HG03135 (cell line): ENCODE measurements at regions not wholly inside any gene's neighbourhood (a gene's known extent, or its start where the extent isn't known, plus 50 kb on each side); places are given as distances from the start of the nearest gene placed in this dataset.
"Not testable (repeated sequence)": the region's sequence is repeated elsewhere in the genome, so short reads cannot be mapped to it uniquely, and the experiment has no call there.

Experiments used
- ATAC-seq: cut with Tn5 transposase; IDR thresholded peaks from one replicate; pipeline ENCODE4 v1.9.1; 2021; ENCODE audit warnings: mild to moderate bottlenecking, moderate library complexity; ENCODE audit not compliant: unreplicated experiment

DNA sequence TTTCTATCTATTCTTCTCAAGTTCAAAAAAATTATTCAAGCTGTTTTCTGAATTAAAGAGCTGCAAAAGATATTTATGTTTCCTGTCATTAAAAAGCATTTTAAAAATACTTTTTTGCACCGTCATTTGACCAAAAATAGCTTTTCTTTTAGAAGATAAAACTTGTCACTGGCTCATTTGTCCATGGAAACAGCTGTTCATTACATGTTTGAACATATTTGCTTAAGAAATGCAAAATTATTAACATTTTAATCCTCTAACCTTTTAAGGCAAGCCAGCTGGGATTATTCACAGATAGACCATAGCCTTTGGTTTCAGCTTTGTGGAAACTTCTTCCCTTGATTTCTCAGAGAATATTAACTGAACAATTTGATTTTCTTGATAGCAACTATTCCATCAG is 393.9 kb downstream of the TUSC1 start:
- ATAC-seq = no peak

DNA sequence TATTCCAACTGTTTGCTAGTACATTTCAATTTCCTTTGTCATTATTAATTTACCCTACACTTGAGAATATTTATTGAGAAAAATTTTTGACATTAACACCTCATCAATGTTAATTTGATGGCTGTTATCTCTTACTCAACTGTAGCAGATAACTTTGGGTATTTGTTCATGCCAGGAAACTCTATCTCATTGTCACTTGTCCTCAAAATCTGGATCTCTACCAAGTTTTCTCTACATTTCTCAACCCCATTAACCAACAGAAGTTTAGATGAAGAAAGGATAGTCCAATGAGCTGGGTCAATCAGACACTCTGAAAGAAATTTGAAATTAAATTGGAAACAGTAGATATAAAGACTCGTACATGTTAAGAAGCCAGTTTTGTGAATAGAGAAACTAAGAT is 395.3 kb downstream of the TUSC1 start:
- ATAC-seq = no peak

DNA sequence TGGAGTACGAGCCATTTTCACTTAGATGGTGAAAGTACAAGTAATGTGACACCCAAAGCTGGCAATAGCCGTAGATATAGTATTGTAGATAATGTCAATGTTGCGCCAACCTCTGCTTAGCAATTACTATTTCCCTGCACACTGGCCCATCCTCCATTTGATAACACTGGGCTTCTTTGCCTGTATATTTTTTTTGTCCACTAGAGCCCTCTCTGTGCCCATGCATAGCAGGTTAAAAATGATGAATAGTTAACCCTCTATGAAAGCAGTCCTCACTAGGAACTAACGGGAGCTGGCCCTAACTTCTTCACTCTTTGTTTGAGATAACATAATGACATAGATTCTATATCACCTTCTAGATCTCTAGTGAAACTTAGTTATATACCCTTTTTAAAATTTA is 416.8 kb downstream of the TUSC1 start:
- ATAC-seq = no peak

DNA sequence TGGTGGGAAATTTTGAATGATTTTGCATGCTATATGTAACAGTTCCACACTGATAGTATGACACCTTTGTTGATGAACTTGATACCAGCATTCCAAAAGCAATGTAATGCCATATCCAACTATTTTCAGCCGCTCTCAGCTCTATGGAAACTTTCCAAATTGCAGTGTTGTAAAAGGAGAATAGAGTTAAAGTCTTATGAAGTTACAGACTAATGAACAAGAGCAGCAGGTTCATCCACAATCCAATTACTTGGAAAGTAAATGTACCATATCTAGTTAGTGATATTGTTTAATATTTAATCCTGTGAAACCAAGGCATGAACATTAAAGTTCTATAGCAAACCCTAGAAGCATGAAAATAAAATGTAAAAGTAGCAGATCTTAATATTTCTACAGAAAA is 418.2 kb downstream of the TUSC1 start:
- ATAC-seq = no peak

DNA sequence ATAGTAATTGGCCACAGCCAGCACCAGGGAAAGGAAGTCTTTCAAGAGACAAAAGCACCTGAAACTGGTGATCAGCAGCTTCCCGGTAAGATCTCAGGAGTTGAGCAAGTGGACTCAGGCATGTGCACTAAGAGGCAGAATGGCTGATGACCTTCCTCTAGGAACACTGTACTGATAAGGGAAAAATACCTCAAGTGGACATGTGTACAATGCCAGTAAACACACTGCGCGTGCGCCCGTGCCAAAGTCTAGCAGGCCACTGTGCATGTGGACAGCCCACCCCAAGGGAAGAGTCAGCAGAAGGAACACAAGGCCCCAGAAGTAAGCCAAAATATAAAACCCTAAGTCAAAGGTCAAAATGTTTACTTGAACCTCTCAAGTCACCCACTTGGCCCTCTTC is 423.0 kb downstream of the TUSC1 start:
- no peak for ATAC-seq

DNA sequence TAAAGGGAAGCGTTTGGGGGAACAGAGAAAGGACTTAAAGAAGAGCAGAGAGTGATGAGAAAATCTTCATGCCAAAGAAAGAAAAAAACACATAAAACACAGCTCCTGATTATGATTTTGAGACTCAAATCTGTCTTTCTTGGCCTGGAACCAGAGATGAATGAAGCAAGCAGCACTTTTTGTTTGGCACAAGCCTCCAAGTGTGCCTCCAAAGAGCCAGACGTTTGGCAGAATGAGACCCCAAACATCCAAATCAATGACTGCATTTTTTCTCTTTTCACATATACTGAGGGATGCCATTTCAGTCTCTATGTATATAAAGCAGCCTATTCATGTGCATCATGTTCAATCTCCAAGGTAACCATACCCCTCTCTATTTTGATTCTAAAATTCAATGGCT is 424.2 kb downstream of the TUSC1 start:
- ATAC-seq = no peak

DNA sequence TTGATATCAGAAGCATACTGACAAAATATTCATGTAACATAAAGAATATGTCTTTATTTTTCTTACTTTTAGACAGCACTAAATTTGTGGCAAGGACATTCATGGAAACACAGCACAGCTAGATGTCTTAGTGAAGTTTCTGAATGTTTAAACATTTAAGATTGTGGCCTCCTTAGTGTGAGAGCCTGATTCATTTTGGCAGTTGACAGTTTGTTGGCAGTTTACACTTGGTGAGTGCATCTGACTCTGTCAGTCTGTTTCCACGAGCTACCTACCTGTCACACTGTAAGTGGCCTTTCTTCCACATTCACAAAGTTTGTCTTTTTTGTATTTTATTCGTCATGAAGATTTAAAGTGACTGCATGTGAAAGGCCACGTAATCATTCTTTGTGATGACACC is 436.8 kb downstream of the TUSC1 start:
- no peak for ATAC-seq

DNA sequence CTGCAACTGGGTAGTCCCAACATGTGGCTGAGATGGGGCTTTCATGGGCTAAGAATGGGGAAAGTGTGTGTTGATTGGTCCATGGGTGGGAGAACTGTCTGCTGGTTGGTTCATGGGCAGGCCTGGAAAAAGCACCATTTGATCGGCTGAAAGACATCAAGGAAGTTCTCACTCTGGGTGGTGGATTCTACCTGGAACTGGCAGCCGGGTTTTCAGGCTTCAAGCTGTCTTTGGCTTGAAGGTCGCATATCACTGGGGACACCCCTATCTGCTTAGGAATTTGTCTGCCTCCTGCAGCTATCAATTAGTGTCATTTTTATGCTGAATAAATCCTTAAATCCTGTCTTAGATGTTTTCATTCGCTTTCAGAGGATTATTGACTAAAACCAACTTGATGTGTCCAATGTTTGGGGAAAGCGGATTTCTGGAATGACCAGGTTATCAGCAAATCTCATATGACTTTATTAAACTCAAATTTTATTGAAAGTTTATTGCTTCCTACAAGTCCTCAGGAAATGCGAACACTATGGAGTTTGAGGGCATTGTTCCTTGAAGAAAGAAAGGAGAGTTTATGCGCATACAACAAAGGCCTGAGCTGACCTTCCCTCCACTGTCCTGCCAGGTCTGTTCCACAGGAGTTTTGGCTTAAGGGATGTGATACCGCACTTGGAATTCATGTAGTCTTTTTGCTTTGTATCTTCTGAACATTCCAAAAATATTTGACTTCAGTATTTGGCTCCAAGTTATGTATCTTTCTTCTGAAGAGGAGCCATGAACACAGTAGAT is 451.1 kb downstream of the TUSC1 start:
- no peak for ATAC-seq

DNA sequence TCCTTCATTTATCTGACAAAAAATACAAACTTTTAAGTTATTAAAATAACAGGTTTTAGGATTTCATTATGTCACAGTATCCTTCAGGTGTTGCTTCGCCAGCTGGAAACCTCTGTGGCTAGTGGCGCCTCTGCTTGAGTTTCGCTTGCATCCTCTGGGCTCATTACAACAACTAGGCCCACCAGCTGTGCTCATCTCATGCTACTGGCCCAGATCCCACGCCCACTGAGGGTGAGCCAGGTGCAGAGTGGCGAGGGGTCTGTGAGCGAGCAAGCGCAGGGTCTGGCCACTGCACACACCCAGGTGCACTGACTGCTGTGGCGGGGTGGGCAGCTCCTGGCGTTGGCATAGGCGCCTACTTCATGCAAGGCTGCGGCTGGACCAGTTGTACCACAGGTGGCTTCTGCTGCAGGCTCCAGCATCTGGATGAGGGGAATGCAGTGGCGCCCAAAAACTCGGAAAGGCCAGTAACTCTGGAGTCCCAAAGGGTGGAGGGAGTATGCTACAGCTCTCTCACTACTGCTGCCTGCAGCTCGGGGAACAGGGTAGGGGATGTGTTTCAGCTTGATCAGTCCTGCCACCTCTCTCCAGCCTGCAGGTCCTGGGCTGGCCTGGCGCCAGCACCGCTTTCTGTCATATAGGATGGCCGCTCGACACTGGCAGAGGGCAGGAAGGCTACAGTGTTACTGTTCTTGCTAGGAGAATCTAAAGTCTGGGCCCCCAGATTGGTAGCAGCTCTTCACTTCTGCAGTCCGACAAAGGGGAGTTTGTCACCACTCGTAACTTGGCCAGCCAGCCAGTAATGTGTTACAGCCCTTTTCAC is 452.1 kb downstream of the TUSC1 start:
- no peak for ATAC-seq

DNA sequence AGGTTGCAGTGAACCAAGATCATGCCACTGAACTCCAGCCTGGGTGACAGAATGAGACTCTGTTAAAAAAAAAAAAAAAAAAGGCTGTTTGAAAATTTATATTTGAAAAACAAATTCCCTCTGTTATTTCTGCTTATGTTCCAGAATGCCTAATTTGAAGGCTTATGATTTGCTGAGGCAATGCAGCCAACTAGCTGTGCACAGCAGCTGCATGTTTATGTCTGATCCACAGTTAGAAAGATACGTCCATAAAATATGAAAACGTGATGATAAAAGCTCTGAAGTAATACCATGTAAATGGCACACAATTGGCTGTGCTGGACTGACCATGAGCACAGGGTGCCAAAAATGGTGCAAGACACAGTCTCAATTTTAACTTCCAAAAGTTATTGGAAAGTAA is 453.2 kb downstream of the TUSC1 start:
- ATAC-seq = no peak

DNA sequence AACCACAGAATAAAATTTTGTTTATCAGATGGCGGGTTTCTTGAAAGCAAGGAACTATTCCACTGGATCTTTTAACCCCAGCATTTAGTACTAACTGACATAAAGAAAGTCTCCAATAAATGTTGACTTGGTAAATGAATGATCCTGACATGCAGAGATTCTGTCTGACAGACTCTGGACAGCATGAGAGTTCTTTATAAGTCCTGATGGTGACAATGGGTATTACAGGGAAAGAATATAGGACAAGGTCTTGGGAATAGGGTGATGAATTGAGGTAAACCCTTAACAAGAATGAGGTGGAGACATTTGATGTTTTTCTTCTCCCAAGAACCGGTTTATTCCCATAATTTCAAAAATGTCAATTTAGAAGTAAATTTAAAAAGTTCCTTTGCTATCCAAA is 453.9 kb downstream of the TUSC1 start:
- no peak for ATAC-seq

DNA sequence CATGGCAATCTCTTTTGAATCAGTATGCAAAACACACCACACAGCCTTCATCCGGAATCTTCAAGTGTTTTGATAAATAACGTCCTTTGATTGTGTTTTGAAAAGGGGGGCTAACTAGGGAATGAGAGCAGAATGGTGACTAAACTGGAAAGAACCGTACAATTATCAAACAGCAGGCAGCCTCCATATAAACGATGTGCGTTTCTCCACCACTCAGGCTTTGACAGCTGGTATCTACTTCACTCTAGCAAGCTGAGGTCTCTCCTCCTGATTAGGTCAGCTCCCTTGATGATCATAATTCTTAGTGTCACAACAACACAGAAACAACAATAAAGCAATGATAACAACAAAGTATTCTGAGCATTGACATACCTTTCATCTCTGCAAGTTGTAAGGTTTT is 465.9 kb downstream of the TUSC1 start:
- no peak for ATAC-seq

DNA sequence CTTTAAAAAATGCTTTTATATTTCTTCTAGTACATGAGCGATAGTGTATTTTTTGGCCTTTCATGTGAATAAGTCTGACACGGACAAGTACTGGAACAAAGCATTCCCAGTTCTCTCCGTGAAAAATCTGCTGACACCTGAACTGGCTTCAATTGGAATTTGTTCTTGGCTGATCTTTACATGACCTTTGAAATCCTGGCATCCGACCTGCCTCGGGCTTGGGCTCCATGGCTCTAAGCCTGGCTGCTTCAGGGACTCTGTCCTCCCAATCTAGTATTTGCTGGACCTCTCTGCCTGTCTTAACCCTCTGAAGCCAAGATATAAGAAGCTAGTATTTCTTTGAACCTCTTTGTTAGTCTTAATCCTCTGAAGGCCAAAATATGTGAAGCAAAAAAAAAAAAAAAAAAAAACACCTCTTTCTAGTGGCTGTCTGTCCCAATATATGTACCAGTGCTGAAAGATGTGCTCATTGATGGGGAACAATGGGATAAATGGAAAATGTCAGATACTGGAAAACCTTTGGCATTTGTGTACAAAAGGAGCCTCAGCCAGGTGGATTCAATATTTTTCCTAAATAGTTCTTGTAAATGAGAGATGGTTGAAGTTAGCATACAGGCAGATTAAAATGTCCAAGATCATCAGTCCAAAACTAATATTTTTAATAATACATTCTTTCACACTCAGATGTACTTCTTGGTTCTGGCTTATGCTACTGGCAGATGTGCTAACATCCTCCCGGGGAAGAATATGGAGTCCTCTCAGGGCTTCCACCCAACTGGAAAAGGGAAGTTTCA is 470.6 kb downstream of the TUSC1 start:
- no peak for ATAC-seq

DNA sequence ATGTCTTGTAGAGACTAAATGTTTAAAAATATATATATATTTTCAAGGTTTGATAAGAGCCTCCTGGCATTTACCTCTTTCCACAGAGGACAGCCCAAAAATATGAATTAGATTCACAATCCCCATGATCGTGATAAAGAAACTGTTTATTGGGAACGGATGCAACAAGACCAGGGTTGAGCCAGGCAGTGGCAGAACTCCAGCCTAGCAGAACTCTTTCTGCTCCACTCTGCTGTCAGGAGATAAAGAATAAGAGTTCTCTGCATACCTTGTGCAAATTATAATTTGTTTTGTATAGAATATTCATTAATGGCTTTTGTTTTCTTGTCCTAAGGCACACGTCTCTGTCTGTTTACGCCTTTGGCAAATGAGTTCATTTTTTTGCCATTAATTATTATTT is 472.2 kb downstream of the TUSC1 start:
- ATAC-seq = no peak

DNA sequence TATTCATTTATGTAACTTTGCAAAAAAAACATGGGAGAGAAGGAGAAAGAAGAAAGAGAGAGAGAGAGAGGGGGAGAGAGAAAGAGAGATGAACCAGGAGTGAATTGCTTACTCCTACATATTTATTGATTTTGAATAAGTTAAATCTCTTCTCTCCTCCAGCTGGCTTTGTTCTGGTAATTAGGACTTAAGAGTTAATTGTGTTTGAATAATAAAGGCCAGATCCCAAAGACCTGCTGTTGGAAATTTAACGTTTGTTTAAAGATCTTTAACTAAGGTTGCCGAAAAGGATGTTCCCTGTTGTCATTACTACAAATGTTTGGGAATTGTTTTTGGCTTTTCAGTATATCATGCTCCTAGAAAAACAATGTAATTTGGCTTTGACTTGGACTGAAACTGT is 473.0 kb downstream of the TUSC1 start:
- no peak for ATAC-seq

DNA sequence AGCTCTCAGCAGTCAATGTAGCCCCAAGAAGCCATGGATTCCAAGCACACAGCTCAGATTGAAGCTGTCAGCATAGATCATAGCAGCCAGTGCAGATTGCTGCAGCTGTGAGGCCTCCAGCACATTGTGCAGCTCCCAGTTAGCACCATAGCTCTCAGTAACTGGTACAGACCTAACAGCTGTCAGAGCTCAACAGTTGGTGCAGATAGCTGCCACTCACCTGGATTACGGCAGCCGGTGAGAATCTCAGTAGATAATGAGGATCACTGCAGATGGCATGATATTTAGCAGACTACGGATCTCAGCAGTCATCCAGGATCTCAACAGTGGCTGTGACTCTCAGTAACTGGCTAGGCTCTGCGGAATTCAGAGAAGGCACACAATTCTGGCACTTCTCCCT is 500.4 kb downstream of the TUSC1 start:
- ATAC-seq = no peak

DNA sequence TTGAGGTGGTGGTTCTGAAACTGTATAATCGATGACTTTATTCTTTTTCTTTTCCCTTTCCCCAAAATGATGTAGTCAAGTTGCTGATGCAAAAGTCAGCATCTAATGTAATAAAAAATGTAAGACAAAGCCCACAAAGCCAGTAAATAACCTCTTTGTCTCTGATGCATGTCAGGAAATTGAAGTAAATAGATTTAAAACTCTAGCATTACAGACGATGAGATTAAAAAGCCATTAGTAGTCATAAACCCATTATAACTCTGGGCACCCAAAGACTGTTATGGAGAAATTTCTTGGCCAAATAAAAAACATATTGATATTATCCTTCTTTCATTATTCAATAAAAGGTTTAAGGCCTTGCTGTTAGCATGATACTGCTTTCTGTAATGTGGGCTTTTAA is 548.7 kb downstream of the TUSC1 start:
- no peak for ATAC-seq

DNA sequence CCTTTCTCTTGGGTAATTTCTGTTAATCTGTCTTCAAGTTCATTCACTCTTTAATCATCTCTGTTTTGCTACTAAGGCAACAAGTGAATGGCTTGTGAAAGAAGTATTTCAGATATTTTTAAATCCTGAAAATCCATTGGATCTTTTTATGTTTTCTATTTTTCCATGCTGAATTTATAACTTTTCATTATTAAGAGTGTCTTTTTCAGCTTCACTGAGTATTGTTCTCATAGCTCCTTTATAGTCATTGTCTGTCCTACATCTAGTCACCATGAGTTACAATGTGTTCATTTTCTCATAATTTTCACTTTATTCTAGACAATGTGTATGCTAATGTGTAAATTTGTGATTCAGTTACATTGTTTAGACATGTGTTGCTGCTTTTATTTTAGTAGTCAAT is 556.4 kb downstream of the TUSC1 start:
- no peak for ATAC-seq

DNA sequence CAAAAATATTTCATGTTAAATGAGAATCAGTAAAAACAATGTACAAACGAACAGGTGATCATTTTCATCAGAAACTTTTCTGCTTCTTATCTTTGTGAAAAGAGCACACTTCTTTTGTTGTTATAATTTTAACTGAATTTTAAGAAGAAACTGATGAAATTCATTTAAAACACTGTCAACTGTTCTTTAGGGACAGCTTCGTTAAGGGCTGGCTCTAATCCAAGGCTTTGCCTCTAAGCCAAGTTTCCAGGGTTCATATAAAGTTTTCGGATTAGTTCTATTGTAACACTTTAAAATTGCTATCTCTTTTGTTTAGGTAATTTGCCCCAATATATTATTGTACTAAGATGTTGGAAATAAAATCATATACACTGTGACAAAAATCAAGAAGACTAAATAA is 559.2 kb downstream of the TUSC1 start:
- no peak for ATAC-seq

DNA sequence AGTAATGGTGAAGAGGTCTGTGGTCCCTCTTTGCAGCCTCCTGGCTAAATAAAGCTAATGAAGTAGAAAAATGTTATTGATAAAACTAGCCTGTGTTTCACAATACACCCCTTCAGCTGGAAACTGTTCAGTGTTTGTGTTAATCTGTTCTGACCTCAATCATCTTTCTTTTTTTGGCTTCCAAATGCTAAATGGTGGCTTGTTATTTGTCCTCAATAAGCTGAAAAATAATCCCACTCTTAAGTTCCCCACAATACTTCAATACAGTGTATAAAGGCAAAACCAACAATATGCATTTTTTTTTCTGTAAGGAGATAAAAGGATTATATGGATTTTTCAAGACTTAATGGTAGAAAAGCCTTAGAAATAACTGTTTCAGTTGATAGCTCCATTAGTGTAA is 560.5 kb downstream of the TUSC1 start:
- no peak for ATAC-seq

DNA sequence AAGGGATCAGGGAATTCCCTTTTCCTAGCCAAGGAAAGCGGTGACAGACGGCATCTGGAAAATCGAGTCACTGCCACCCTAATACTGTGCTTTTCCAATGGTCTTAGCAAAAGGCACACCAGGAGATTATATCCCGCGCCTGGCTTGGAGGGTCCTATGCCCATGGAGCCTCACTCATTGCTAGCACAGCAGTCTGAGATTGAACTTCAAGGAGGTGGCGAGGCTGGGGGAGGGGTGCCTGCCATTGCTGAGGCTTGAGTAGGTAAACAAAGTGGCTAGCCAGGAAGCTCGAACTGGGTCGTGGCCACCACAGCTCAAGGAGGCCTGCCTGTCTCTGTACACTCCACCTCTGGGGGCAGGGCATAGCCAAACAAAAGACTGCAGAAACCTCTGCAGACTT is 556.5 kb upstream of the IZUMO3 start:
- not testable (repeated sequence) for ATAC-seq

DNA sequence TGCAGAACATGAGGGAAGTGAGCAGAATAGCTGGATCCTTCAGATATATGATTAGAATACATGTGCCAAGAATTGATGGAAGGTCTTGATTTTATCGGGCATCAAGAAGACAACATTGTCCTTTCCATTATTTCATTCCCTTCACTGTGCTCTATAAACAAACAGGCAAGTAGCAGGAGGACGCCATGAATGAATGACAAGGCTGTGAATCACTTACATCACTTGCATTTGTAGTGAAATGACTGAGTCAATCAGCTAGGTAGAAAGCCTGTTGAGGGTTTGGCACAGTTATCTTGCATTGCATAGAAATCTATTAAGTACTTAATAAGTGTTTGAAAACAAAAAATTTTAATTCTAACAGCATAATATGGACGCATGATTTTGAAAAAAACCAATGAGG is 548.8 kb upstream of the IZUMO3 start:
- ATAC-seq = no peak
